ENCODE measurements at regions not wholly inside any gene's neighbourhood (a gene's known extent, or its start where the extent isn't known, plus 50 kb on each side); places are given as distances from the start of the nearest gene placed in this dataset.
A peak's percentile ranks its signal among the peaks of the same experiment; 100 is the strongest.

DNA sequence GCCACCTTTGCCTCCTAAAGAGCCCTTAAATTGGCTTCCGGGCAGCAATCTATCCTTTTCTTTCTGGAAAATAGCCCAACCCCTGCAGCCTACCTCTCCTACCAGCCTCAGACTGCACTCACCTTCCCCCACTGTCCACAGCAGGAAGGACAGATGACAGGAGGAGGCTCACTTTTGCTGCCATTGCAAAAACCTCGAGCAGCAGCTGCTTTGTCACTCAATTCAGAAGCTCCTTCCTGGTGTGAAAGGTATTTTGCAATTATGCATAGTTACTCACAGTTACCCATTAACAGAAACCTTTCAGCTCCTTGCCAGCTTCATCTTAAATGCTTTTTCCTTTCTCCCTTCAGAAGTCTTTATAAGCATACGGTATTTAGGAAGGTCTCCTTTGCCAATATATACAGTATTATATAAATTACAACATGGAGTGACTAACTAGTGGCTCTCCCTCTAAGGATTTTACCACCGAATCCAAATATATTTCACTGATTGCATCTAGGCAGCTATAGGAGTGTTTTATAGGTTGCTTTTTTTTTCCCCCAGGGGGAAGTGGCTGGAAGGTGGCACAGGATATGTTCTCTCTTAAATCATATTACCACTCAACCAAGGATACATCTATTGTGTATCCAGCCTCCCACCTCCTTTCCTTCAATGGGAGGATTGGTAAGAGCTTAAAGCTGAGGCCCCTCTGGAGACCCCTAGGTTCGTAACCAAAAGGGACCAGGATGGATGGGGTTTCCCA is 142.1 kb upstream of the IPO9 start:
- DNase-seq (ENCODE audit: low read depth) = no peak

DNA sequence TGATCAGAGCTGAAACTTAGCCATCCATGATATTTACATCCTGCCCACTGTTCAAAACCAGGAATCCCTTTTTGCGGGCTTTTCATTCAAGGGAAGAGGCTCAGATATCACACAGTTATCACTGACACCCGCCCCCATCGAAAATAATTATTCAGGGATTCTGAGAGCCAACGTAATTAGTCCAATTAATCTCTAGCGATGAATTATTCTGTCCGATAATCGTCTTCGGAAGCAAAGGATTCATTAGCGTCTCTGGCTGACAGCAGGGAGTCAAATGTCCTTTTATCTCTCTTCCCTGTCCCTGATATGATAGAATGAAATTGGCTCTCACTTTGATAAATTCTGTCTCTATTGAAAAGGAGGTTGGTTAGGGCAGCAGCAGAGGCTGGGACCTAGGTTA is 140.4 kb upstream of the IPO9 start:
- DNase-seq (ENCODE audit: low read depth) = no peak

DNA sequence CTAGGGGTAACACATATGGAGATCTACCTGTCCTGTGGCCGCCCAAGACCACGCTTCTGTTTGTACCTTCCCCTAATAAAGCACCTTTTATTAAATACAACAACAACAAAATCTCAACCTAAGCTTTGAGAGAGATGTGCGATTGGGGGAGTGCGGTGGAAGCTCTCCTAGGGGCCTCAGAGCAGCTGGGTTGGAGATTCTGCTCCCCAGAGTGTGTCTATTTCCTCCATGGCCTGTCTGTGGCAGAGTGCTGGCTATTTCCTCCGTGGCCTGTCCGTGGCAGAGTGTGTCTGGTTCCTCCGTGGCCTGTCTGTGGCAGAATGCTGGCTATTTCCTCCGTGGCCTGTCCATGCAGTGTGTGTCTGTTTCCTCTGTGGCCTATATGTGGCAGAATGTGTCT is 139.3 kb upstream of the IPO9 start:
- no peak for DNase-seq (ENCODE audit: low read depth)

DNA sequence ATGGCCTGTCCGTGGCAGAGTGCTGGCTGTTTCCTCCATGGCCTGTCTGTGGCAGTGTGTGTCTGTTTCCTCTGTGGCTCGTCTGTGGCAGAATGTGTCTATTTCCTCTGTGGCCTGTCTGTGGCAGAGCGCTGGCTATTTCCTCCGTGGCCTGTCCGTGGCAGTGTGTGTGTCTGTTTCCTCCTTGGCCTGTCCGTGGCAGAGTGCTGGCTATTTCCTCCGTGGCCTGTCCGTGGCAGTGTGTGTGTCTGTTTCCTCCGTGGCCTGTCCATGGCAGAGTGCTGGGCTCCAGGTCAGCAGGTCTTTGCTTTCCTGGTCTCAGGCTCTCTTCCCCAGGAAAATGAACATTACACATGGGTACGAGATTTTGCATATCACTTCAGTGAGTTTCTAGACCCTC is 138.4 kb upstream of the IPO9 start:
- no peak for DNase-seq (ENCODE audit: low read depth)

DNA sequence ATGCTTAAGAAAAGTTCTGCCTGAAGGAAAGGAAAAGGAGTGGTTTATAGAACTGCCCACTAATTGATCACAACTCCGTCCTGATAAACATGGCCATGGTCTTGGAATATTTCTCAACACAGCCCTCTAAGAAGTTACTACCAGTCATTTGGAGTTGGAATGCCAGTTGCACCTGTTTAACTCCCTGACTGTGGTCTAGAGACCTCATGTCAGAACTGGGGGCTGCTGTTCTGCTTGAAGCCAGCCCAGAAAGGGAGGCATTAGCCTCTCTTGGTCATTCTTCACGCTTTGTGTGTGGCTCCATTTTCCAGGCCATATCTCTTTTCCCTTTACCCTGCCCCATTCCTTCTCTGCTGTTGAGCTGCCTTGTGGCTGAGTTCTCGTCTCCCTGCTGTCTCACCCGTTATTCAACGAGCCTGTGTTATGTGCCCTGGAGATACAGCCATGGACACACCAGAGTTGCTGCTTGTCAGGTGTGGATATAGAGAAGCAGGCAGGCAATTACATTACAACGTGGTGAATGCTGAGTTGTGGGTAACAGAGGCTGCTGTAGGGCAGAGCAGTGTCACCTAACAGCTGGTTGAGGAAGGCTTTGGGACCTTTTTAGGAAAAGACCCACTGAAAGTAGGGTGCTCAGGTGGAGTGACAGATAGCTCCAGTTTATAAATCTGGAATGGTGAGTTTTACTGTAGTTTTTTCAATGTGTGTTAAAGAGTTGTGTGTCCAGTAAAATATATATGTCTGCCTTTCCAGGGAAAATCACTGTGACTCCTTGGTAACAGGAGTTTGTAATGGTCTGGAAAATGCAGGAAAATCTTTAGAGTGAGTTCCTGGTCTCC is 137.0 kb upstream of the IPO9 start:
- DNase-seq (ENCODE audit: low read depth) = no peak

DNA sequence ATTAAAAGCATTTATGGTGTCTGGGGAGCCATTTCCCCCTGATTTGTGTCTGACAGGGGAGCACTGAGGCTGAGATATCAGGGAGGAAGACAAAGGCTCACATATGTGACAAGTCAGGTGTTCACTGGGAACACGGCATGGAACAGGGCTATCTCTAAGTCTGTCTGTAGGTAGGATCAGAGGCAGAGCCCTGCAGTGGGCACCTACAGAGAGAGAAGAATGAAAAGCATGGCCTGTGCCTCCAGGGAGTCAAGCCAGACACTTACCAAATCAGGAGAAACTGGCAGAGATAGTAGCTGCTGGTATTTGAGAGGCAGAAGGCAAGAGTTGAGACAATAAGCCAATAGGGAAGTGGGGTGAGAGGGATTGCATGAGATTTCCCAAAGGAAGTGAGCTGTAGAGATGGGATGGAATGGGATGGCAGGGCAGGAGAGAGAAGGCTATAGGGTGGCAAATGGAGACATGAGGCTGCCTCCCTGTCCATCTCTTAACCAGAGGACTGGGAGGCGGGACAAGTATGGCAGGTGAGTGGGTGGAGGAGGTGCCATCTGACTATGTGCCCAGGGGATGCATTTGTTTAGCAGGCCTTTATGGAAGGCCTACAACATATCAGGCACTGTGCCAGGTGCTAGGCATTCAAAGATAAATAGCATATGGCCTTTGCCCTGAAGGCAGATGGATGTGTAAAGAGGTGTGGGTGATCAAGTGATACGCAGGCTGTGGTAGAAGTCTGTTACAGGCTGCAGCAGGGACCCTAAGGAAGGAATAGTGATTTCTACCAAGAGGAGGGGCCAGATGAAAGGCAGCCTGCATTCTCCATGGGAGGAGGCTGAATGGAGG is 136.2 kb upstream of the IPO9 start:
- DNase-seq (ENCODE audit: low read depth) = no peak

DNA sequence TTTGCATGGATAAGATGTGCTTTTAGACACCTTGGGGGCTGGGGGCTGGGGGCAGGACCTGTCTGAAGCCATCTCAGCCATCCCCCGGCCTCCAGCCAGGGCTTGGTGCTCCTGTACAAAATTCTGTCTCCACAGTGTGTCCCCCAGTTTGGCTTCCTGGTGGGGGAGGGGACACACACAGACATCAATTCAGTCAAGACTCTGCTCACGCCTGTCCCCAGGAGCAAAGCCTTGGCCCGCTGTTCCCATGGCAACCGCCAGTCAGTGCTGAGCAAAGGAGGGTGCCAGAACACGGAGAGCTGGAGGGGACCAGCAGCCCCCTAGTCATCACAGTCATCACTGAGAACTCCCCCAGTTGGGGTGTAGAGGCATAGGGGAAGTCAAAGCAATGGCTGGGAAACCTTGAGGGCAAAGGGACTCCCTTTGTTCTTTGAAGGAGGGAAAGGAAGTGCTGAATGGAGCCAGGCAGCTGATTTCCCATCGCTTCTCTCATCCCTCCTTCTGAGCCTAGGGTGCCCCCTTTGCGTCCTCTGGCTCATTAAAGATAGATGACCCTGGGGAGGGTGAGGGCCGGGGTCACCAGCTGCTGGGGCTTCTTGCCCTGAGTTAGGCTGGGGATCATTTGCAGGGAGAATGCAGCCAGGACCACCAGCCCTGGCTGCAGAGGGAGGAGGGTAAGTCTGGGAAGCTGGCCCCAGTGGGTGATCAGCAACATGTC is 134.9 kb upstream of the IPO9 start:
- DNase-seq (ENCODE audit: low read depth) = no peak

DNA sequence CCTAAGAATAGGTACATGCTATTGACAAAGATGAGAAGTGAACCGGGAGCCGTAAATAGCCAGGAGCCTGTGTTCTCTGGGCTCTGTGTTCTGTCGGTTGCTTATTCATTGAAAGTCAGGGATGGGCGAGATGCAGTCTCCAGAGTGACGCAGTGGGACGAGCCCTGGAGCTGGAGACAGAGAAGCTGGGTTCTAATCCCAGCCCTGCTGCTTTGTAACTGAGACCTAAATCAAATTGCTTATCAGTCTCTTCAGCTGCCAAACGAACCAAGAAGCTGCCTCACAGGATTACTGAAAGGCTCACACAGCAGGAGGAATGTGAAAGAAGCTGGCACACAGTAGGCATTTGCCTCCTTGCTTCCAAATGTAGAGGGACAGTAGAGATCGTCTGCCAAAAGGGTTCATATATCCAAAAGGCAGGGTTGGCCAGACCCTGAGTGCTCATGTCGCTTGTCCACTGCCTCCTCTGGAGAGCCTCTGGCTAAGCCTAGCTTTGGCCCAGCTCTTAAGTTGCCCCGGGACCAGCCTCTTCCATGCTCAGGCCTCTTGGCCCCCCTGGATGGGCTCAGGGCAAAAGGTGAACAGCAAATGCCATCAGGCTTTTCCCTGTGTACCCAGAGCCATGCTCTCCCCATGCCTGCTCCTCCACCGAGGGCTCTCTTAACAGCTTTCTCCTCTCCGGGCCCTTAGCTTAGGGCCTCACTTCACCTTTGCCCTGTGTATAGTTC is 134.2 kb upstream of the IPO9 start:
- DNase-seq (ENCODE audit: low read depth) = no peak

DNA sequence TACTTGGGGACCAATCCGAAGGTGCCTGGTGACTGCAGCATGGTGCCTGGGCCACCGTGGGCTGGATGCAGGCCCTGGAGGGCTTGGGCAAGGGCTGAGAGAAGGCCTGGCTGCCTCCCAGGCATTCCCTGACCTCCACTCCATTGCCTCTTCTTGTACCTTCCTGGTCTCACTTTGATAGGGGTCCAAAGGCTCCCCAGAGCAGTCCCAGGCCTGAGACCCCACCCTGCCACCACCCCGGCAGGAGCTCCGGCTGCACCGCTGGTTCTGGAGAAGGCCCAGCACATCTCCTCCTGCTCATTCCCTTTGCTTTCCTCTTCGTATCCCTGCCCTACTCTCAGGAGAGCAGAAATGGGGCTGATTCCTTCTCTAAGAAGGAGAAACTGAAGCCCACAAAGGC is 133.3 kb upstream of the IPO9 start:
- DNase-seq (ENCODE audit: low read depth) = no peak

DNA sequence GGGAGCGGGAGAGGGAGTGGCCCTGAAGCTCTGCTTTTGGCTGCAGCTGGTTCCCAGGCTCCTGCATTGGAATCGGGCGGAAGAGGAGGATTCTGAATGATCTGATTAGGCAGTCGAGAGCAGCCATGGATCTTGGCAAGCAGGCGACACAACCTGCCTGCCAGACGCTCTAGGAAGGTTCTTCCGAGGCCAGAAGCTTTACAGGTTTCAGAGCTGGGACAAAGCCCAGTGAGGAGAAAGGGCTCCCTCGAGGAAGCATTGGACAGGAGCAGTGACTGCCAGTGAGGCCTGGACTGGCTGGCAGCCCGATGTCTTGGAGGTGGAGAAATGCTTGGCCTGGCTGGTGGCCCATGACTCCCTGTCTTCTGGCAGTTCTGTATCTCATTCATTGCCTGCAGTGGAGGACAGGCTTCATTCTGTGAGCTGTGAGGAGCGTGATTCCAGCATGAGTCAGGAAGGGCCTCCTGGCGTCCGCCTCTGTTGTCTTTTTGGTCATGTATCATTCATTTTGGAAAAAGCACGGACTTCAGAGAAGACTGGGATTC is 132.7 kb upstream of the IPO9 start:
- DNase-seq (ENCODE audit: low read depth) = no peak

DNA sequence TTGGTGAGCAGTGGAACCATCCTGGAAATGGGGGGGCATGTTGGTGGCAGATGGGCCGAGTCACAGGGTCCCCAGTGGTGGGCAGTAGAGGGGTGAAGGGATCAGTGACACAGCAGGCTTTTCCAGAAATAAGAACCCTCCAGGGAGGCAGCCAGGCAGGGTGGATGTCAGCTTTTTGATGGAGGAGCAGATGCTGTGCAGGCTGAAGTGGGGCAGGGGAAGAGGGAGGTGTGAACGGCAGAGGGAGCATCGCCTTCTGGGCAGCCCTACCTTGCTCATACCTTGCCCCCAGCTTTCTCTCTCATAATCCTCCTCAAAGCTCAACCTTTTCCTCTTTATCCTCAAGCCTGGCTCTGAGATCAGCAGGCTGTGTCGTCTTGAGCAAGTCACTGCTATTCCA is 131.8 kb upstream of the IPO9 start:
- DNase-seq (ENCODE audit: low read depth) = no peak

DNA sequence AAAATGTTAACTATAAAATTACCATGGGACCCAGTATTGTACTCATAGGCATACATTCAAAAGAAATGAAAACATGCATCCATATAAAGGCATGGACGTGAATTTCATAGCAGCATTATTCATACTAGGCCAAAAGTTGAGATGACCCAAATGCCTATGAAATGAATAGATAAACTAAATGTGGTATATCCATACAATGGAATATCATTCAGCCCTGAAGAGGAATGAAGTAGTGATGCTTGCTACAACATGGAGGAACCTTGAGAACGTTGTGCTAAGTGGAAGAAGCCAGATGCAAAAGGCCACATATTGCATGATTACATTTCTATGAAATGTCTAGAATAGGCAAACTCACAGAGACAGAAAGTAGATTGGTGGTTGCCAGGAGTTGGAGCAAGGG is 127.1 kb upstream of the IPO9 start:
- no peak for DNase-seq (ENCODE audit: low read depth)

DNA sequence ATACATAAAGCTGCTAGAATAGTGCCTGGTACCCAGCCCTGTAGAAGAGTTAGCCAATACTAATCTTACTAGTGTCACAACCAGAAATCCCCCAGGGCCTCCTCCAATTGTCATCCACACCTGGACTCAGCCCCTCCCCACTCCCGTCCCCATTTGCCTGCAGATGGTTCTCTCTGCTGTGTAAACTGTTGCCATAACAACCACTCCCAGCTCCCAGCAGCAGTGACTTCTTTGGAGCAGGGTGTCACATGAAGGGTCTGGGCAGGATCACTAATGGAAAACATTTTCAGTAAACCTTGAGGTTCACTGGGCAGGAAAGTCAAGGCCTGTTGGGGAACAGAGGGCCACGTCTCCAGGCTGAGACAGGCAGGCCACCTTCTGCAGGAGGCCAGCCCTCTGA is 126.0 kb upstream of the IPO9 start:
- no peak for DNase-seq (ENCODE audit: low read depth)

DNA sequence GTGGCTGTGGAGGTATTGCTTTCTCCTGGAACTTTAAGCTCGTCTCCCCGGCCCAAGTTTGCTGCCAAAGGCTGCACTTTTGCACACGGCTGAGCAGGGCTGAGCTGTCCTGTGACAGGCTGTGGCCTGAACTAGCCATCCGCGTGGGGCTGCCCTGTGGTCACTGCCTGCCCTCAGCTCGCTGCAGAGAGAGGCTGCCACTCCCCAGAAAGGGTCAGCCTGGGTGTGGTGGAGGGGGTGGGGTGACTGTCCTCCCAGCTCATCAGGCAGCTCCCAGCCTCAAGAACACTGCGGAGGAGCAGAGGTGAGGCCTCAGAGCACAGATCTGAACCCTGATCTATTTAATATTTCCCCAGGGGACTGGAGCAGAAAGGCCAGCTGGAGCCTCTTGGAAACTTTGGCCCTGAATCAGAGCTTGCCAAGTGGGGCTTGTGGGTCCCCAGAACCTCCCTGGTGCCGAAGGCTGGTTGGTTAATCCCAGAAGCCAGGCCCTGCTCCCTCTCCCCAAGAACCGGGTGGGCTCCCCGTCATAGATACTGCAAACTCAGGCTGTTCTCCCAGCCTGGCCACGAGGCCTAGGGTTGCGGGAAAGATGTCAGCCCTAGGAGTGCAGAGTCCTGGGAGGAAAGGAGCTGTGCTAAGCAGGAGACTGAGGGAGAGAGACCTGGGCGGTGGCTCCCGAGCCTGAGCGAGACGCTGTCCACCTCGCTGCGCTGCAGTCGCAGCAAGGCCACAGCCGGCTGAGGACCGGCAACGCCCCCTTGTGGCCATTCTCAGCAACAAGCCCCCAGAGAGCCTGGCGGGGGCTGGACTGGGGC is 125.1 kb upstream of the IPO9 start:
- DNase-seq (ENCODE audit: low read depth) = peak; percentile 37

DNA sequence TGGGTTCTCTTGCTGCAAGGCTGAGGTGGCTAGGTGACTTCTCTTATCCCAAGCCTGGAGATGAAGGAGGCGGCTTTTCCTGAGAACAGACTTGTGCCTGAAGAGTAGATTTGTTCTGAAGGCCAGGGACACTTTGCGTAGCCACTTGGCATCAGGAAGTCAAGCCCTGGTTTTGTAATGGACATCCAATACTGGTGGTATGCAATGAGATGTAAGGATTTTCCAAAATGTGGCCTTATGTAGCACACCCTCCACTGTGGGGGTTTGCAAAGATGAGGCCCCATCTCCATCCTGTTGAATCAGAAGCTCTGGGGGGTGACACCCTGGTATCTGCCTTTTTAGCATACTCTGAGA is 124.5 kb upstream of the IPO9 start:
- no peak for DNase-seq (ENCODE audit: low read depth)

DNA sequence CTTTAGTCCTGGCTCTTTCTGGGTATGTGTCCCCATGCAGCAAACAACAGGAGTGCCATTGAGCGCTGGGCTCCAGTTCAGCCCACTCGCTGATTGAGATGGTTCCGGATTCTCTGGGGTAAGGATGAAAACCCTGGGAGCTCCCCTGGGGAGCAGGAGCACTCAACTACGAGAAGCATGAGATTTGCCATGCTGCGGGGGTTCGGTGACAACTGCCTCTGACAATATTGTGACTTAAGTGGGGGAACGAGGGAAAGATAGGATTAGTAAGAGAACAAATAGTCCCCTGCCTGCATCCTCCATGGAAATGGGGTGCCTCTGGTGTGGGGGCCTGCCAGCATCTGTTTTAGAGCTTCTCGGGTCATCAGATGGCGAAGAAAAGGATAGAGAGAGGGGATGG is 123.6 kb upstream of the IPO9 start:
- no peak for DNase-seq (ENCODE audit: low read depth)

DNA sequence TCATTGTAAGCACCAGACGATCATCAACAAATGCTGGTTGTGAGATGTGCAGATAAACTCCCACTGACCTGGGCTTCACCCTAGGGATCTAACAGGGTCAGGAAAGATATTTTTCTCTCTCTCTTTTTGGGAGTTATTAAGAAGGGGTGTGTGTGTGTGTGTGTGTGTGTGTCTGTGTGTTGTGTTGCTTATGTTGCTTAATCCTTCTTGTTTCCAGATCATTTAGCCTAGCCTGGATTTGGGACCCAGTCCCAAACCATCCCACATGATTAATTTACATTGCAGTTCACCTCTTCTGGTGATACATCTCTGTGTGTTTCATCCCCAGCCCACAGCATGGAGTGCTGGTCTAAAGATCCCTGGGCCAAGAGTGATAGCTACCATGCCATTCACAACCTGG is 122.8 kb upstream of the IPO9 start:
- DNase-seq (ENCODE audit: low read depth) = no peak

DNA sequence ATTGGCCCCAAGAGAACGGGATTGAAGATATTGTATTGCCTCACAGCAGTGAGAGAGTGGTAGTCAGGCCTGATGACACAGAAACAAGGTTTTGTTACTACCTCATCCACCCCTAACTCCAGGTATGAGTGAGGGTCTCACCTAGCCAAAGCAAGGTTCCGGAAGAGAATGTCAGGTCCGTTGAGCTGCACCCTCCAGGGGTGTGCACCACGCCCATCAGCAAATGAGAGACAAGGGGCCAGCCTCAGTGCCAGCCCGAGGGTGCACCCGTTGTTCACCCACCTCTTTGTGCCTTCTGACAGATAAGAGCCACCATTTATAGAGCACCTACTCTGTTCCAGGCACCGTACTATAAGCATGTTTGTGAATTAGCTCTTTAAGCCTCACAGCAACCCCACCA is 121.9 kb upstream of the IPO9 start:
- no peak for DNase-seq (ENCODE audit: low read depth)

DNA sequence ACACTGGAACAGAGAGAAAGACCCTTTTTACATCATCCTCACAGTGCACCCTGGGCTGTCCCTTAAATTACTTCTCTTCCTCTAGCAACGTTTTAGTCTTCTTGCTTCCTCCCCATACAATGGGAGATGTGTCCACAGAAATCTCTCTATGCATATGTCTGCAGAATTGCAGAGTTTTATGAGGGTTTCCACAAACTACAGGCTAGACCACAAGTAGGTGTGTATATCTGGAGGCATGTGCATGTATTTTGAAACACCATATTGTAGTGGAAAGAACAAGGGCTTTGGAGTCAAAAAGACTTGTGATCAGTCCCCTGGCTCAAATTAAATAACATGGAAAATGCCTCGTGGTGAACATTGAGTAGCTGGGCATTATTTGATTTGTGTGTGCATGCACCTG is 121.3 kb upstream of the IPO9 start:
- no peak for DNase-seq (ENCODE audit: low read depth)

DNA sequence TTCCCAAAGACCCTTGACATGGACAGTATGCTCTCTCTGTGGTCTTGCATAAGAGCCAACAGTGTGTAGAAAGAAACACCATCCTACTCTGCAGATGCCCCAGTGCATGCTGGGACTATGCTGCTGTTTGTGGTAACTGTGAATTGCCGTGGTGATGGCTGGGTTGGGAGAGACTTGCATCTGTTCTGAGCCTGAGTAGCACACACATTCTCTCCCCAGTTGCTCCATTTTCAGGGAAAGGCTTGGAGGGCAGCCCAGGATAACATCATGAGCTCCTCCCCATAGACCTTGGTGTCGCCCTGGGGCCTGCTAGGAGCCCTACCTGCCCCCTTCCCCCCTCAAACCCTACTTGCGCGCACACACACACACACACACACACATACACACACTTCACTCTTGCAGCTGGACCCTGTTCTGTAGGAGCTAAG is 120.9 kb upstream of the IPO9 start:
- no peak for DNase-seq (ENCODE audit: low read depth)

Measured in activated T-helper 1 cell treated with Interleukin-2 at 50 U/mL for 16 hours (primary cell).